Mesendoderm (in vitro differentiated cells): ENCODE measurements at regions not wholly inside any gene's neighbourhood (a gene's known extent, or its start where the extent isn't known, plus 50 kb on each side); places are given as distances from the start of the nearest gene placed in this dataset.

ENCODE experiments used
- DNase-seq: peaks from one replicate; pipeline ENCODE4 v3.0.0; 2013
- H2AK5ac ChIP-seq: 2 replicates; pipeline ENCODE4 v1.6.1; 2013; ENCODE audit warnings: low read length, inconsistent platforms
- H2BK120ac ChIP-seq: 2 replicates; pipeline ENCODE4 v1.6.1; 2013; ENCODE audit warnings: low read depth, mild to moderate bottlenecking, low read length, moderate library complexity, mixed read lengths
- H2BK15ac ChIP-seq: replicated peaks from 2 replicates; pipeline ENCODE4 v1.6.1; 2013; ENCODE audit warnings: low read depth, mild to moderate bottlenecking, moderate library complexity
- H2BK5ac ChIP-seq: 2 replicates; pipeline ENCODE4 v1.6.1; 2013; ENCODE audit warnings: low read length, inconsistent platforms
- H3K18ac ChIP-seq: 2 replicates; pipeline ENCODE4 v1.6.1; 2013; ENCODE audit warnings: mild to moderate bottlenecking, low read length, mixed read lengths
- H3K23ac ChIP-seq: one replicate; pipeline ENCODE4 v1.6.1; 2013; ENCODE audit warnings: low read length
- H3K27ac ChIP-seq: 2 replicates; pipeline ENCODE4 v1.5.1; 2013; ENCODE audit warnings: low read depth, mild to moderate bottlenecking, inconsistent platforms, low read length, moderate library complexity
- H3K27me3 ChIP-seq: 2 replicates; pipeline ENCODE4 v1.6.1; 2013; ENCODE audit warnings: low read length, control low read depth, mild to moderate bottlenecking, inconsistent platforms; ENCODE audit not compliant: insufficient read depth, poor library complexity
- H3K36me3 ChIP-seq: 2 replicates; pipeline ENCODE4 v1.6.1; 2013; ENCODE audit warnings: low read length, inconsistent platforms; ENCODE audit not compliant: control insufficient read depth, insufficient read depth
- H3K4ac ChIP-seq: one replicate; pipeline ENCODE4 v1.6.1; 2013; ENCODE audit warnings: low read depth, mild to moderate bottlenecking, low read length, moderate library complexity
- H3K4me1 ChIP-seq: 2 replicates; pipeline ENCODE4 v1.6.1; 2013; ENCODE audit warnings: low read depth, low read length, inconsistent platforms; ENCODE audit not compliant: control insufficient read depth
- H3K4me2 ChIP-seq: 2 replicates; pipeline ENCODE4 v1.6.1; 2013; ENCODE audit warnings: low read length
- H3K4me3 ChIP-seq: 2 replicates; pipeline ENCODE4 v1.5.1; 2013; ENCODE audit warnings: mild to moderate bottlenecking, low read length
- H3K56ac ChIP-seq: one replicate; pipeline ENCODE4 v1.6.1; 2013; ENCODE audit warnings: low read length
- H3K79me1 ChIP-seq: 2 replicates; pipeline ENCODE4 v1.6.1; 2013; ENCODE audit warnings: low read length, inconsistent platforms
- H3K79me2 ChIP-seq: 2 replicates; pipeline ENCODE4 v1.6.1; 2013; ENCODE audit warnings: mild to moderate bottlenecking, low read length; ENCODE audit not compliant: control insufficient read depth, insufficient read depth
- H3K9ac ChIP-seq: 2 replicates; pipeline ENCODE4 v1.6.1; 2013; ENCODE audit warnings: low read length, inconsistent platforms
- H4K5ac ChIP-seq: one replicate; pipeline ENCODE4 v1.6.1; 2013; ENCODE audit warnings: low read length
- H4K8ac ChIP-seq: one replicate; pipeline ENCODE4 v1.6.1; 2013; ENCODE audit warnings: low read depth, mild to moderate bottlenecking, control low read depth, low read length, moderate library complexity
- WGBS: extraction: QIAGEN DNeasy Blood & Tissue Kit; methylation state at CpG from one replicate; pipeline ENCODE4 v1.1.7; 2013; ENCODE audit warnings: low lambda C conversion rate, missing lambda C conversion rate; ENCODE audit not compliant: insufficient coverage; ENCODE audit errors: extremely low coverage; 5-methylcytosine and 5-hydroxymethylcytosine counted together

GRCh38 chrX:125378205-125378604 lies 58.5 kb downstream of the TEX13C start:
- no peak overlapping the region for H3K9ac ChIP-seq
- no peak overlapping the region for H3K4me2 ChIP-seq
- no CpG with 5 or more reads among the region's 4 CpGs for WGBS
- no peak overlapping the region for H3K4ac ChIP-seq
- H3K23ac ChIP-seq: no peak overlapping the region
- no peak overlapping the region for H4K5ac ChIP-seq
- no peak overlapping the region for H3K4me3 ChIP-seq
- DNase-seq: peak; percentile 29
- H3K79me2 ChIP-seq: no peaks in the 10 kb centered on the region
- no peak overlapping the region for H3K27ac ChIP-seq
- H3K27me3 ChIP-seq: no peaks in the 10 kb centered on the region
- no peaks in the 10 kb centered on the region for H3K4me1 ChIP-seq
- no peak overlapping the region for H2AK5ac ChIP-seq
- no peak overlapping the region for H2BK120ac ChIP-seq
- H2BK15ac ChIP-seq: no peak overlapping the region
- no peak overlapping the region for H3K18ac ChIP-seq
- H2BK5ac ChIP-seq: no peak overlapping the region
- no peaks in the 10 kb centered on the region for H3K79me1 ChIP-seq
- H4K8ac ChIP-seq: no peak overlapping the region
- no peaks in the 10 kb centered on the region for H3K36me3 ChIP-seq
- no peak overlapping the region for H3K56ac ChIP-seq

- Histone ChIP-seq H3K27ac (no peak overlapping the region), H3K23ac (no peak overlapping the region), H3K56ac (no peak overlapping the region), H3K4me1 (no peaks in the 10 kb centered on the region), H3K4me2 (no peak overlapping the region), H3K36me3 (no peaks in the 10 kb centered on the region), H3K79me2 (no peaks in the 10 kb centered on the region), H3K4ac (no peak overlapping the region), H3K4me3 (no peak overlapping the region), H2AK5ac (no peak overlapping the region), H2BK15ac (no peak overlapping the region), H3K79me1 (no peaks in the 10 kb centered on the region), H3K27me3 (no peaks in the 10 kb centered on the region), H2BK5ac (no peak overlapping the region), H3K9ac (no peak overlapping the region), H4K8ac (no peak overlapping the region), H2BK120ac (no peak overlapping the region), H4K5ac (no peak overlapping the region), H3K18ac (no peak overlapping the region)
- DNase-seq: no peak
- no CpG with 5 or more reads among the region's 3 CpGs for WGBS
These were observed 59.1 kb downstream of the TEX13C start for GRCh38 chrX:125378770-125379169.

GRCh38 chrX:125382148-125382628 lies 62.5 kb downstream of the TEX13C start:
- H2AK5ac ChIP-seq: no peak overlapping the region
- no peak overlapping the region for H2BK15ac ChIP-seq
- H3K56ac ChIP-seq: no peak overlapping the region
- no peak overlapping the region for H3K4ac ChIP-seq
- H3K4me1 ChIP-seq: no peaks in the 10 kb centered on the region
- peaks cover 1% of the 10 kb centered on the region for H3K36me3 ChIP-seq
- no peak overlapping the region for H3K23ac ChIP-seq
- H4K8ac ChIP-seq: no peak overlapping the region
- H3K9ac ChIP-seq: no peak overlapping the region
- no peak overlapping the region for H3K4me2 ChIP-seq
- peak; percentile 61 for DNase-seq
- H3K4me3 ChIP-seq: no peak overlapping the region
- H3K18ac ChIP-seq: no peak overlapping the region
- no peak overlapping the region for H2BK5ac ChIP-seq
- no peaks in the 10 kb centered on the region for H3K27me3 ChIP-seq
- no peaks in the 10 kb centered on the region for H3K79me2 ChIP-seq
- no CpG with 5 or more reads among the region's 4 CpGs for WGBS
- no peak overlapping the region for H4K5ac ChIP-seq
- H3K79me1 ChIP-seq: no peaks in the 10 kb centered on the region
- no peak overlapping the region for H3K27ac ChIP-seq
- no peak overlapping the region for H2BK120ac ChIP-seq

- H3K4me2 ChIP-seq: no peak overlapping the region
- H2BK120ac ChIP-seq: no peak overlapping the region
- H2BK5ac ChIP-seq: no peak overlapping the region
- no peak overlapping the region for H3K18ac ChIP-seq
- H3K4me1 ChIP-seq: no peaks in the 10 kb centered on the region
- H3K79me1 ChIP-seq: no peaks in the 10 kb centered on the region
- WGBS: no CpG with 5 or more reads among the region's 3 CpGs
- DNase-seq: peak; percentile 11
- H4K8ac ChIP-seq: no peak overlapping the region
- H3K56ac ChIP-seq: no peak overlapping the region
- no peak overlapping the region for H4K5ac ChIP-seq
- no peaks in the 10 kb centered on the region for H3K27me3 ChIP-seq
- H3K9ac ChIP-seq: no peak overlapping the region
- no peak overlapping the region for H2BK15ac ChIP-seq
- H2AK5ac ChIP-seq: no peak overlapping the region
- H3K79me2 ChIP-seq: no peaks in the 10 kb centered on the region
- peaks cover 1% of the 10 kb centered on the region for H3K36me3 ChIP-seq
- H3K27ac ChIP-seq: no peak overlapping the region
- H3K4me3 ChIP-seq: no peak overlapping the region
- H3K23ac ChIP-seq: no peak overlapping the region
- H3K4ac ChIP-seq: no peak overlapping the region
These were observed 63.2 kb downstream of the TEX13C start for GRCh38 chrX:125382889-125383288.

- H3K9ac ChIP-seq: no peak overlapping the region
- no peak overlapping the region for H3K27ac ChIP-seq
- no peaks in the 10 kb centered on the region for H3K79me2 ChIP-seq
- no peak overlapping the region for H3K56ac ChIP-seq
- H2BK15ac ChIP-seq: no peak overlapping the region
- H2AK5ac ChIP-seq: no peak overlapping the region
- H3K4ac ChIP-seq: no peak overlapping the region
- no CpG with 5 or more reads among the region's 1 CpG for WGBS
- H3K4me3 ChIP-seq: no peak overlapping the region
- no peak overlapping the region for H3K18ac ChIP-seq
- no peaks in the 10 kb centered on the region for H3K79me1 ChIP-seq
- no peak overlapping the region for H4K5ac ChIP-seq
- H4K8ac ChIP-seq: no peak overlapping the region
- H2BK120ac ChIP-seq: no peak overlapping the region
- no peaks in the 10 kb centered on the region for H3K27me3 ChIP-seq
- H2BK5ac ChIP-seq: no peak overlapping the region
- DNase-seq: peak; percentile 3
- H3K36me3 ChIP-seq: peaks cover 1% of the 10 kb centered on the region
- H3K4me2 ChIP-seq: no peak overlapping the region
- no peaks in the 10 kb centered on the region for H3K4me1 ChIP-seq
- H3K23ac ChIP-seq: no peak overlapping the region
These were observed 65.2 kb downstream of the TEX13C start for GRCh38 chrX:125384867-125385266.

- Histone ChIP-seq H4K5ac (no peak overlapping the region), H3K9ac (no peak overlapping the region), H3K4me2 (no peak overlapping the region), H3K36me3 (peaks cover 1% of the 10 kb centered on the region), H3K23ac (no peak overlapping the region), H3K4ac (no peak overlapping the region), H2BK5ac (no peak overlapping the region), H3K79me2 (peaks cover 3% of the 10 kb centered on the region), H3K56ac (peak overlapping the region; percentile 79), H3K79me1 (no peaks in the 10 kb centered on the region), H2BK120ac (no peak overlapping the region), H3K18ac (no peak overlapping the region), H2BK15ac (no peak overlapping the region), H3K4me3 (no peak overlapping the region), H3K27me3 (no peaks in the 10 kb centered on the region), H4K8ac (no peak overlapping the region), H2AK5ac (no peak overlapping the region), H3K4me1 (no peaks in the 10 kb centered on the region), H3K27ac (peak overlapping the region; percentile 5)
- no CpG with 5 or more reads among the region's 7 CpGs for WGBS
- peak; percentile 82 for DNase-seq
These were observed 68.3 kb downstream of the TEX13C start for GRCh38 chrX:125387945-125388344.
